Chondrocyte (in vitro differentiated cells): ENCODE measurements at regions not wholly inside any gene's neighbourhood (a gene's known extent, or its start where the extent isn't known, plus 50 kb on each side); places are given as distances from the start of the nearest gene placed in this dataset.

Source experiments
- DNase-seq: peaks from one replicate; pipeline ENCODE4 v3.0.0; 2021; ENCODE audit warnings: mixed read lengths, low spot score
- H3K27ac Mint-ChIP-seq: one replicate; pipeline ENCODE4 v1.8.0; 2021; ENCODE audit warnings: mild to moderate bottlenecking, moderate library complexity, mixed read lengths; ENCODE audit not compliant: unreplicated experiment
- H3K27me3 Mint-ChIP-seq: 2 replicates; pipeline ENCODE4 v1.8.0; 2021; ENCODE audit warnings: low read depth, mixed read lengths
- H3K36me3 Mint-ChIP-seq: 2 replicates; pipeline ENCODE4 v1.8.0; 2021; ENCODE audit warnings: low read depth, mixed read lengths
- H3K4me1 Mint-ChIP-seq: 2 replicates; pipeline ENCODE4 v1.8.0; 2021; ENCODE audit warnings: low read depth, mild to moderate bottlenecking, mixed read lengths
- H3K4me3 Mint-ChIP-seq: one replicate; pipeline ENCODE4 v1.8.0; 2021; ENCODE audit warnings: mild to moderate bottlenecking, moderate library complexity, mixed read lengths; ENCODE audit not compliant: unreplicated experiment
- H3K9me3 Mint-ChIP-seq: 2 replicates; pipeline ENCODE4 v1.8.0; 2021; ENCODE audit warnings: low read depth, mixed read lengths
- TF ChIP-seq, protein P1 (sequence below): fragments of 200-600 bp; sonication (generic); IDR thresholded peaks from 2 replicates; pipeline ENCODE4 v1.5.0; 2021; ENCODE audit warnings: antibody characterized with exemption, mild to moderate bottlenecking, moderate library complexity

DNA sequence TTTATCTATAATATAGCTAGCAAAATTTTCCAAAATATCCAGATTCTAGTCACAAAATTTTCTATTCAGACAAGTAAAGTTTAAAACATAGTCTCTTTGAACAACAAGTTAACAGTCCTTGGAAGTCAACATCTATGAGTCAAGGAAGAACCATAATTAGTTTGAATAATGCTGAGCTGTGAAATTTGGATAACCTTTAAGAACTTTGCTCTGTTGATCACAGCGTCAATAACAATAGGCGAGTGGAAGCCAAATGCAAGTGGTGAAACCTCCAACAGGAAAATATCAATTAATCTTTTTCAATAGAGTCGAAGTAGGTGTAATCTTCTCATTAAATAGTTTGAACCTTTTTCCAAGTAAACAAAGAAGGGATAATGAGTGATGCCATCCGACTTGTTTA, 466.6 kb downstream of the FOXG1 start:
- Mint-ChIP-seq H3K4me3 (no peak overlapping the region), H3K4me1 (no peaks in the 10 kb centered on the region), H3K9me3 (no peaks in the 10 kb centered on the region), H3K36me3 (no peaks in the 10 kb centered on the region), H3K27ac (no peak overlapping the region), H3K27me3 (no peaks in the 10 kb centered on the region)
- DNase-seq: no peak
- TF ChIP-seq, protein P1, sequence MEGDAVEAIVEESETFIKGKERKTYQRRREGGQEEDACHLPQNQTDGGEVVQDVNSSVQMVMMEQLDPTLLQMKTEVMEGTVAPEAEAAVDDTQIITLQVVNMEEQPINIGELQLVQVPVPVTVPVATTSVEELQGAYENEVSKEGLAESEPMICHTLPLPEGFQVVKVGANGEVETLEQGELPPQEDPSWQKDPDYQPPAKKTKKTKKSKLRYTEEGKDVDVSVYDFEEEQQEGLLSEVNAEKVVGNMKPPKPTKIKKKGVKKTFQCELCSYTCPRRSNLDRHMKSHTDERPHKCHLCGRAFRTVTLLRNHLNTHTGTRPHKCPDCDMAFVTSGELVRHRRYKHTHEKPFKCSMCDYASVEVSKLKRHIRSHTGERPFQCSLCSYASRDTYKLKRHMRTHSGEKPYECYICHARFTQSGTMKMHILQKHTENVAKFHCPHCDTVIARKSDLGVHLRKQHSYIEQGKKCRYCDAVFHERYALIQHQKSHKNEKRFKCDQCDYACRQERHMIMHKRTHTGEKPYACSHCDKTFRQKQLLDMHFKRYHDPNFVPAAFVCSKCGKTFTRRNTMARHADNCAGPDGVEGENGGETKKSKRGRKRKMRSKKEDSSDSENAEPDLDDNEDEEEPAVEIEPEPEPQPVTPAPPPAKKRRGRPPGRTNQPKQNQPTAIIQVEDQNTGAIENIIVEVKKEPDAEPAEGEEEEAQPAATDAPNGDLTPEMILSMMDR: no peak

DNA sequence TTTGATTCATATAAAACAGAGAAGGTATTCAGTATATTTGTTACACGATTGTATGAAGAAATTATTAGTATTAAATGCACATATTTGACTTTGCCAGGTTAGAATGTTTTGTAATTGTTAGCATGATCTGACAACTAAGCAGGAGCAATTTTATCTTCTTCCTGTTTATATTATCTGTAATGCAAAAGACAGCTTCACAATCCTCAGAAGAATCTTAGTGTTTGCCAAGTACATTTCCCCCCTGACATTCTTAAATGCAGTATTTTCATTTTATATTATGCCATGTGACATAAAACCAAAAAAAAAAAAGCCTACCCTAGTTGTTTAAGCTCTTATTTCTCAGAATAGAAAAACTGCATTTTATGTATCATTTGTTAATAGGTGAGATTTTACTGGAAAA, 469.4 kb downstream of the FOXG1 start:
- Mint-ChIP-seq H3K27ac (no peak overlapping the region), H3K27me3 (no peaks in the 10 kb centered on the region), H3K4me1 (no peaks in the 10 kb centered on the region), H3K36me3 (no peaks in the 10 kb centered on the region), H3K4me3 (no peak overlapping the region), H3K9me3 (no peaks in the 10 kb centered on the region)
- no peak for DNase-seq
- TF ChIP-seq, protein P1: no peak

DNA sequence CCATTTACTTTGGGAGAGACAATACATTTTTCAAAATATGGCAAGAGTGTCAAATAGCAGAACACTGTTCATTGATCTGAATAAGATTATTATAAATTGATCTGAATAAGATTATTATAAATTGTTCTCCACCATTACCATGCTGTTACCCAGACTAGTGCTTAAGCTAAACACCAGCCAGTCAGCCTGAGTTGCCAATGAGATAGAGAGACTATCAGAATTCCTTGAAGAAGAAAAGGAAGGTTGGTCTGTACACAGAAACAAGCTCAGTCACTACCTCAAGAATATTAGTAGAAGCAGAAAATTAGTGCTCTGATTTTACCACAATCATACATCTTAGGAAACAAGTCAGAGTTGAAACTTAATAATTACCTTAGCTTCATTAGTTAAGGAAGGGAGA, 469.8 kb downstream of the FOXG1 start:
- H3K4me1 Mint-ChIP-seq: no peaks in the 10 kb centered on the region
- DNase-seq: no peak
- no peaks in the 10 kb centered on the region for H3K9me3 Mint-ChIP-seq
- no peaks in the 10 kb centered on the region for H3K27me3 Mint-ChIP-seq
- TF ChIP-seq, protein P1: no peak
- no peak overlapping the region for H3K4me3 Mint-ChIP-seq
- no peak overlapping the region for H3K27ac Mint-ChIP-seq
- no peaks in the 10 kb centered on the region for H3K36me3 Mint-ChIP-seq

DNA sequence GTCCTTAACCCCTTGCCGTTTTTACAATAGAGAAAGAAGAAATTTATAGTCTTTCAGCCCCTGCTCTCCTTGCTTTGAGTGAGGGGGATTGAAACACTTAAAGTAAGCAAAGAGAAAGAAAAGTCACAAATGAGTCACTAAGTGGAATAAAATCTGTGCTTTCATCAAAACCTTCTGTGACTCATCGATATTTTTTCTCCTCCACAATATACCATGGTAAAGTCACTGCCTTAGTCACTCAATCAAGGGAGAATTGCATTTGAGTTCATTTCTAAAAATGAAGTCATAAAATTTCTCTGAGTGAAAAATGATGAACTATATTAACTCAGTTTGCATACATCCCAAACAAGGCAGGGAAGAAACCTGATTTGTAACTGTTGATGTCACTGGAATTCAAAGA, 470.3 kb downstream of the FOXG1 start:
- H3K9me3 Mint-ChIP-seq: no peaks in the 10 kb centered on the region
- H3K36me3 Mint-ChIP-seq: no peaks in the 10 kb centered on the region
- H3K4me3 Mint-ChIP-seq: no peak overlapping the region
- DNase-seq: no peak
- H3K4me1 Mint-ChIP-seq: no peaks in the 10 kb centered on the region
- TF ChIP-seq, protein P1: no peak
- H3K27me3 Mint-ChIP-seq: no peaks in the 10 kb centered on the region
- H3K27ac Mint-ChIP-seq: no peak overlapping the region

DNA sequence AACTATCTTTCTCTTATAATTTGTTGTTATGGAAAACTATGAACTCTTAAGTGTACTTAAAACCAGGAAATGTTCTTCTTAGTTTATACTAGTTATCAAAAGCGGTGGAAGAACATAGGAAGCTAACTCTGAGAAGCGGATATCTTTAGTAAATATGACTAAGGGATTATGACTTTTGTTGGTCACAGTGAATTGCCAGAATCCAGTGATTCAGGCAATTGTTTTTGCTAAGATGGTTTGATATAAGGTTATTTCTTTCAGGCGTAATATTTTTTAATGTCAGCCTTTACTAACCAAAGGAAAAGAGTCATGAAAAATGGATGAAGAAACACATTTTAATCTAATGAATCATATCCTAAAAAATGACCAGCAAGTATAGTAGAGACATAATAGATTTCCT, 473.5 kb downstream of the FOXG1 start:
- Mint-ChIP-seq H3K27me3 (no peaks in the 10 kb centered on the region), H3K27ac (no peak overlapping the region)

More for the DNA sequence above, 473.5 kb downstream of the FOXG1 start:
- Mint-ChIP-seq H3K4me1 (no peaks in the 10 kb centered on the region), H3K36me3 (no peaks in the 10 kb centered on the region), H3K9me3 (peaks cover 2% of the 10 kb centered on the region), H3K4me3 (no peak overlapping the region)
- TF ChIP-seq, protein P1: no peak
- DNase-seq: no peak
